ENCODE measurements at regions not wholly inside any gene's neighbourhood (a gene's known extent, or its start where the extent isn't known, plus 50 kb on each side); places are given as distances from the start of the nearest gene placed in this dataset.
"Not testable (repeated sequence)": the region's sequence is repeated elsewhere in the genome, so short reads cannot be mapped to it uniquely, and the experiment has no call there.

- DNase-seq (ENCODE audit: low read depth), result no peak
Observed at GRCh38 chr4:128566693-128567092, 242.8 kb upstream of the JADE1 start.

GRCh38 chr4:128565565-128566186 is 243.8 kb upstream of the JADE1 start:
- no peak for DNase-seq (ENCODE audit: low read depth)

DNA sequence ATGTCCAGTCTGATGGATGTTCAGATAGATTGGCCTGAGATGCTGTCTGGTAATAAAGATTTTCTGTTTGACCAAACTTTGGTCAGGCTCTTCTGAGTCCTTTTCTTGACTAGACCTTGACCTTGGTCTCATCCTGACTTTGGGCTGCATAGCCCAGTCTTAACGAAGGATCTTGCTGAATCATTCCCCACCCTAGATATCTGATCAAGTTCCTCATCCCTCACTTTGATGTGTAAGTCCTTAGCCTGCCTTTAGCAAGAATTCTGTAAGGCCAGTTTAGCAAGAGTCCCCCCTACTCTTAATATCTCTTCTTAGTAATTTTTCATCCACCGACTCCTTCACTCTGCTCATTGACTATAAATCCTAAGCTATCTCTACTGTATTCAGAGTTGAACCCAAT is 244.4 kb upstream of the JADE1 start:
- no peak for DNase-seq (ENCODE audit: low read depth)

GRCh38 chr4:128564081-128564630 is 245.3 kb upstream of the JADE1 start:
- no peak for DNase-seq (ENCODE audit: low read depth)

DNA sequence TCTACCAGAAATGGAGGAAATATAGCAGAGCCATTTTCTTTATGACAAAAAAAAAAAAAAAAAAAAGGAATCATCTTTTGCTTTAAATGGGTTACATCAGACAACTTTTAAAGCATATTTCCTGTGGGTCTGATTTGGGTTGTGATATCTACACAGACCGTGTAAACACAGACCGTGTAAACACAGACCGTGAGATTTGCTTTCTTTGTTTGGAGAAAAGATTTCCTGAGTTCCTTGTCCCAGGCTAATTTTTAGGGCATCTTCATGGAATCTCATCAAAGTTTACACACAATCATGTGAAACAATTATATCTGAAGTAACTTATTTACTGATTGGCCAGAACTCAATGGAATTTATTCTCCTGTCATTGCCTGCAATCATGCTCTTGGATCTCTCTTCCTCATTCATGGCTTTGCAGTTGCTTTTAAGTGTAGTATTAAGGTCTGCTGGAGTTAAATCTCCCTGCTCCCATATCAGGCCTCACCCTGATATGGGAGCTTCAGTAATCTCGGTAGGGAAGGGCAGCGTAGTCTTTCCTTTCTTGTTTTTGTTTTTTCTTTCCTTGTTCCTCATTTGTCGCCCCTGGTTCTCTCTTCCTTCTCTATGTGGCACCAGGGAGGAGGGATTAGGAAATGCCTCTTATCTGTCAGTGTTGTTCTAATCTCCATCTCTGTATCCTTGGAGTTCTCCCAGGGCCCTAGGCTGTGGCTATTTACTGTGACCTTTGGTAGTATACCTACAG is 248.6 kb upstream of the JADE1 start:
- no peak for DNase-seq (ENCODE audit: low read depth)

- DNase-seq (ENCODE audit: low read depth), result no peak
Observed at GRCh38 chr4:128558896-128559679, 250.4 kb upstream of the JADE1 start.

DNA sequence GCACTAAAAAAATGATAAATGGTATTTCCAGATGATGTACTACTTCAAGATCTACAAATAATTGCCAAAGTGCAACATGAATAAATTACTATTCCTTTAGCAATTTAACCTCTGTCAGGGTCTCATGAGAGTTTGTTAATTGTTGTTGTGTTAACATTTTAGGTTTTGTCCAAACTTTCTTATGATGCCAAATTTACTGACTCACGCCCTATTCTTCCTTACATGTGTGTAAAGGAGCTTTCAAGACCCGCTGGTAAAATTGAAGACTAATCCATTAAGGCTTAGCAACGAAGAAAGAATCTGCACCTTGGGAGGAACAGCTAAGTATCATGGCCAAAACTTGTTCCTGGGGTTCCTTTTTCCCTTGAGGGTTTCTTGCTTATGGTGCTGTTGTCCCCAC is 252.7 kb upstream of the JADE1 start:
- DNase-seq (ENCODE audit: low read depth), result no peak

DNA sequence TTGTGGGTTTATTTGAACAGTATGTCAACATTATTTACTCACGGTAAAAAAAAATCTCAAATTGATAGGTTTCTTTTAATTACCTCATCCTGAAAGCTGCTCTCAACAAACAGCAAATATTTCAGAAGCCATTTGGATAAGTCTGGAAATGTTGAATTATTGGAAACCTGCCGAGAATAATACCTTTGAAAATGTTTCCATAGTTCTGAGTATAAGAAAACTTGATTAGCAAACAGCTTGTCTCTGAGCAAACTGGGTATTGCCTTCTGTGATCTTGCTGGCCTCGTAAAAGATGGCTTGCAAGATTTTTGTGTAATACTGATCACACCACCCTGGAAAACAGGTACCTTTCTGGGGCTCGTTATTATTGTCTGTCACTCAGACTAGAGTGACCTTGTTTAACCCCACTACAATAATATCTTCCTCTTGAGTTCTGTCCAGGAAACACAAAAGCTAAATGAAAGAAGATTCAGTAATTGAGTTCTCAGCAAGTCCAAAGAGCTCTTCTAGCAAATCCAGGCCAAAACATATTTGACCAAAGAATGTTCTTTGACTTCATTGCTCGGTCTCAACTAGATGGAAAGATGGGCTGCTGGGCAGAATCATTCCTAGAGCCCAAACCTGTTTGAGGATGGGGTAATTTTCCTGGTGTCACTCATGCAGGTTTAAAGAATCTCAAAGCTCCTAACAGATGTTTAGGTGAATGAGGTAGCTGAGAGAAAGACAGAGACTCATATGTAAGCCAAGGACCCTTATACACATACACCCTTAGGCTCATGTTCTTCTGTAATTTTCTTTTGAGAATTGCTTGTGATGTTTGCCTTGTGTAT is 255.6 kb upstream of the JADE1 start:
- DNase-seq (ENCODE audit: low read depth), result no peak

DNA sequence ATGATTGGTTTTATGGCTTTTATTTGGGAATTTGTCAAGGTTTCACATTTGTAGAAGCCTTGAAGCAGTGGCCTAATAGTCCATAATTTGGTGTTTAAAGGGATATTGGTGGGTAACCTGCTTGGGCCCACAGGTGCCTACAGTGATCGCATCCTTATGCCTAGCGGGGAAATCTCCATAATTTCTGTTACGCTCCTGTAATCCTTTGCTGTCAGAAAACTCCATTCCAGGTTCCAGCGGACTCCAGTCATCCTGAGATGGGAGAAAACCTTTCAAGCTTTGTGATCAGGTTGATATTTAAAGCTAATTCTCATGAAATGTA is 257.0 kb upstream of the JADE1 start:
- DNase-seq (ENCODE audit: low read depth), result no peak

GRCh38 chr4:128551280-128551679 is 258.2 kb upstream of the JADE1 start:
- no peak for DNase-seq (ENCODE audit: low read depth)

- no peak for DNase-seq (ENCODE audit: low read depth)
Observed at GRCh38 chr4:128550060-128550459, 259.4 kb upstream of the JADE1 start.

- DNase-seq (ENCODE audit: low read depth), result no peak
Observed at GRCh38 chr4:128549636-128550035, 259.9 kb upstream of the JADE1 start.

DNA sequence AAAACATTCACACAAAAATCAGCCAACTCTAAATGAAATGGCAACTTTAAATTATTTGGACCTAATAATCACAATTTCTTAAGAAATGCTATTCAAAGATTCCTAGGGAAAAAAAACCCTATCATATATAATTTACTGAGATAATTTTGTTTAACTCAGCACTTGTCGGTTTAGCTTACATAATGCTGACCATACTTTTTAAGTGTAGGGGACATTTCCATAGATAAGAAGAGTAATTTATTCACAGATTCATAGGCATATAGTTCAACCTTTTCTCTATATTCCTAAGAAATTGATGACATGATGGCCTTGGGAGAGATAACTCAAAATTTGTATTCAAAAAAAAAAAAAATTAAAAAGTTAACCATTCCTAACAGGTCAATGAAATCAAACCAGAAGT is 260.8 kb upstream of the PGRMC2 start:
- no peak for DNase-seq (ENCODE audit: low read depth)

GRCh38 chr4:128544272-128544671 is 256.7 kb upstream of the PGRMC2 start:
- DNase-seq (ENCODE audit: low read depth), result no peak

- no peak for DNase-seq (ENCODE audit: low read depth)
Observed at GRCh38 chr4:128543696-128544095, 256.1 kb upstream of the PGRMC2 start.

DNA sequence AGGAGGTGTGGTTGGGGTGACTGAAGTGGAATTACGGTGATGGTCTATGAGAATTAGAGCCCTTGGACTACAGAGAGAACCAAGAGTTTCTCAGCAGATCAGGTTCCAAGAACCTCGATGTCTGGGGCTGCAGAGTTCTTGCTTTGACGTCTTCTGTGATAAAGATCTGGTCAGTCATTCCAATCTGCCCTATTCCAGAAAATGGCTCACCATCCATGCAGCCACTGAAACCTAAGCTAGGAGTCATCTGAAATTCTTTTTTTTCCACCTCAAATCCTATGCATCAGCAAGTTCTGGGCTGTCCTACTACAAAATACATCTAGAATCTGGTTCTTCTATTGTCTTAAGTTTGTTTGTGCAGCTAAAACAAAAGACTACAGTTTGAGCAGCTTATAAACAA is 254.4 kb upstream of the PGRMC2 start:
- no peak for DNase-seq (ENCODE audit: low read depth)

GRCh38 chr4:128540122-128540521 is 252.5 kb upstream of the PGRMC2 start:
- no peak for DNase-seq (ENCODE audit: low read depth)

- no peak for DNase-seq (ENCODE audit: low read depth)
Observed at GRCh38 chr4:128538111-128538882, 250.7 kb upstream of the PGRMC2 start.

GRCh38 chr4:128536746-128537145 is 249.1 kb upstream of the PGRMC2 start:
- no peak for DNase-seq (ENCODE audit: low read depth)

DNA sequence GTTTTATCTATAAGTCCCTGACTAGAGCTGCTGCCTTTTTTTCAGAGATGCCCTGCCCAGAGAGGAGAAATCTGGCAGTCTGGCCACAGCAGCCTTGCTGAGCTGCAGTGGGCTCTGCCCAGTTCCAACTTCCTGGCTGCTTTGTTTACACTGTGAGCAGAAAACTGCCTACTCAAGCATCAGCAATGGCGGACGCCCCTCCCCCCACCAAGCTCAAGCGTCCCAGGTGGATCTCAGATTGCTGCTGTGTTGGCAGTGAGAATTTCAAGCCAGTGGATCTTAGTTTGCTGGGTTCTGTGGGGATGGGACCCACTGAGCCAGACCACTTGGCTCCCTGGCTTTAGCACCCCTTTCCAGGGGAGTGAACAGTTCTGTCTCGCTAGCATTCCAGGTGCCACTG is 247.9 kb upstream of the PGRMC2 start:
- DNase-seq (ENCODE audit: low read depth), result not testable (repeated sequence)

- DNase-seq (ENCODE audit: low read depth), result no peak
Observed at GRCh38 chr4:128528793-128529553, 241.4 kb upstream of the PGRMC2 start.

All from activated gamma-delta T cell treated with anti-CD3 and anti-CD28 coated beads, Interleukin-2, amount 50 U/mL, for 16 hours (primary cell).